H9 (cell line): ENCODE measurements at regions not wholly inside any gene's neighbourhood (a gene's known extent, or its start where the extent isn't known, plus 50 kb on each side); places are given as distances from the start of the nearest gene placed in this dataset.

Experiments used
- DNase-seq: peaks from one replicate; pipeline ENCODE4 v3.0.0-alpha.2; 2017
- H2AFZ ChIP-seq: one replicate; pipeline ENCODE4 v1.6.1; 2013; ENCODE audit warnings: mild to moderate bottlenecking, low read length, control low read depth, moderate library complexity
- H2AK5ac ChIP-seq: 2 replicates; pipeline ENCODE4 v1.6.1; 2013; ENCODE audit warnings: low read length, control low read depth, mixed read lengths; ENCODE audit not compliant: insufficient read length
- H2BK120ac ChIP-seq: one replicate; pipeline ENCODE4 v1.6.1; 2013; ENCODE audit warnings: low read depth, mild to moderate bottlenecking, low read length, control low read depth, inconsistent platforms; ENCODE audit not compliant: poor library complexity, severe bottlenecking
- H2BK12ac ChIP-seq: 2 replicates; pipeline ENCODE4 v1.6.1; 2013; ENCODE audit warnings: low read length, control low read depth, mixed read lengths, low read depth; ENCODE audit not compliant: insufficient read length
- H2BK15ac ChIP-seq: 2 replicates; pipeline ENCODE4 v1.6.1; 2013; ENCODE audit warnings: low read depth, low read length, control low read depth
- H2BK20ac ChIP-seq: one replicate; pipeline ENCODE4 v1.6.1; 2013; ENCODE audit warnings: low read depth, mild to moderate bottlenecking, low read length, control low read depth, inconsistent platforms; ENCODE audit not compliant: poor library complexity, severe bottlenecking
- H2BK5ac ChIP-seq: 2 replicates; pipeline ENCODE4 v1.6.1; 2013; ENCODE audit warnings: low read length, control low read depth, mixed read lengths; ENCODE audit not compliant: insufficient read length
- H3K14ac ChIP-seq: 2 replicates; pipeline ENCODE4 v1.6.1; 2013; ENCODE audit warnings: low read length, control low read depth; ENCODE audit not compliant: insufficient read depth
- H3K18ac ChIP-seq: 2 replicates; pipeline ENCODE4 v1.6.1; 2013; ENCODE audit warnings: low read depth, mild to moderate bottlenecking, mixed read lengths, low read length, control low read depth; ENCODE audit not compliant: insufficient read length
- H3K23ac ChIP-seq: 2 replicates; pipeline ENCODE4 v1.6.1; 2013; ENCODE audit warnings: low read length, control low read depth, mixed read lengths, low read depth; ENCODE audit not compliant: insufficient read length
- H3K23me2 ChIP-seq: 2 replicates; pipeline ENCODE4 v1.6.1; 2013; ENCODE audit warnings: low read depth, mild to moderate bottlenecking, mixed read lengths, low read length, control low read depth; ENCODE audit not compliant: insufficient read length, poor library complexity, severe bottlenecking
- H3K27ac ChIP-seq: 2 replicates; pipeline ENCODE4 v1.5.1; 2013; ENCODE audit warnings: low read length, control low read depth, mixed read lengths, low read depth; ENCODE audit not compliant: insufficient read length
- H3K27me3 ChIP-seq: 2 replicates; pipeline ENCODE4 v1.6.1; 2013; ENCODE audit warnings: low read length, control low read depth, inconsistent platforms; ENCODE audit not compliant: insufficient read depth
- H3K4ac ChIP-seq: 2 replicates; pipeline ENCODE4 v1.6.1; 2013; ENCODE audit warnings: low read depth, mild to moderate bottlenecking, control low read depth, inconsistent platforms, low read length, moderate library complexity
- H3K4me1 ChIP-seq: 2 replicates; pipeline ENCODE4 v1.6.1; 2013; ENCODE audit warnings: low read length, control low read depth, inconsistent platforms; ENCODE audit not compliant: insufficient read depth
- H3K4me2 ChIP-seq: 2 replicates; pipeline ENCODE4 v1.6.1; 2013; ENCODE audit warnings: low read length, control low read depth, mixed read lengths; ENCODE audit not compliant: insufficient read length, insufficient read depth
- H3K56ac ChIP-seq: 2 replicates; pipeline ENCODE4 v1.6.1; 2013; ENCODE audit warnings: low read depth, mild to moderate bottlenecking, mixed read lengths, low read length, control low read depth; ENCODE audit not compliant: insufficient read length
- H3K79me1 ChIP-seq: 2 replicates; pipeline ENCODE4 v1.6.1; 2013; ENCODE audit warnings: low read depth, mild to moderate bottlenecking, moderate library complexity, low read length, control low read depth, inconsistent platforms; ENCODE audit not compliant: insufficient read depth, poor library complexity, severe bottlenecking
- H3K79me2 ChIP-seq: 2 replicates; pipeline ENCODE4 v1.6.1; 2013; ENCODE audit warnings: low read length, control low read depth, inconsistent platforms; ENCODE audit not compliant: insufficient read depth
- H3K9ac ChIP-seq: 2 replicates; pipeline ENCODE4 v1.6.1; 2013; ENCODE audit warnings: low read length, control low read depth, mixed read lengths; ENCODE audit not compliant: insufficient read length; ENCODE audit errors: extremely low read depth
- H3K9me3 ChIP-seq: one replicate; pipeline ENCODE4 v1.6.1; 2013; ENCODE audit warnings: low read depth, low read length, inconsistent platforms; ENCODE audit not compliant: control insufficient read depth
- H3T11ph ChIP-seq: one replicate; pipeline ENCODE4 v1.6.1; 2013; ENCODE audit warnings: mild to moderate bottlenecking, low read length, control low read depth, inconsistent platforms
- H4K20me1 ChIP-seq: one replicate; pipeline ENCODE4 v1.6.1; 2013; ENCODE audit not compliant: control insufficient read depth, insufficient read length, insufficient read depth
- H4K5ac ChIP-seq: 2 replicates; pipeline ENCODE4 v1.6.1; 2013; ENCODE audit warnings: low read depth, mild to moderate bottlenecking, mixed read lengths, low read length, control low read depth; ENCODE audit not compliant: insufficient read length
- H4K8ac ChIP-seq: replicated peaks from 2 replicates; pipeline ENCODE4 v1.6.1; 2013; ENCODE audit warnings: low read length, control low read depth, mixed read lengths, low read depth; ENCODE audit not compliant: insufficient read length
- H4K91ac ChIP-seq: 2 replicates; pipeline ENCODE4 v1.6.1; 2013; ENCODE audit warnings: low read depth, mild to moderate bottlenecking, moderate library complexity, mixed read lengths, low read length, control low read depth; ENCODE audit not compliant: insufficient read length
- H3K27ac Mint-ChIP-seq, 3 experiments: 2 replicates in 2 of 3; 3 replicates in 1 of 3; pipeline ENCODE4 v1.8.0; 2020 to 2021; ENCODE audit warnings: mixed read lengths in 3 of 3, mild to moderate bottlenecking in 1 of 3, moderate library complexity in 1 of 3
- H3K27me3 Mint-ChIP-seq: 2 replicates; pipeline ENCODE4 v1.8.0; 2021; ENCODE audit warnings: low read depth, mild to moderate bottlenecking, moderate library complexity, mixed read lengths
- H3K36me3 Mint-ChIP-seq, 3 experiments: 2 replicates in 2 of 3; 3 replicates in 1 of 3; pipeline ENCODE4 v1.8.0; 2020 to 2021; ENCODE audit warnings: low read depth in 3 of 3, mixed read lengths in 3 of 3; ENCODE audit not compliant: insufficient read depth in 1 of 3
- H3K4me1 Mint-ChIP-seq, 2 experiments: 2 replicates each; pipeline ENCODE4 v1.8.0; 2020; ENCODE audit warnings: mixed read lengths in 2 of 2
- H3K4me3 Mint-ChIP-seq, 2 experiments: 2 replicates in 1 of 2; 3 replicates in 1 of 2; pipeline ENCODE4 v1.8.0; 2020 to 2021; ENCODE audit warnings: mild to moderate bottlenecking in 2 of 2, mixed read lengths in 2 of 2, moderate library complexity in 1 of 2
- H3K9me3 Mint-ChIP-seq, 2 experiments: 2 replicates in 1 of 2; 3 replicates in 1 of 2; pipeline ENCODE4 v1.8.0; 2020; ENCODE audit warnings: mild to moderate bottlenecking in 2 of 2, mixed read lengths in 2 of 2, moderate library complexity in 1 of 2
- CTCF ChIP-seq: fragments of 200-600 bp; sonication (generic); conservative IDR thresholded peaks from 3 replicates; pipeline ENCODE4 v1.8.0; 2021; ENCODE audit warnings: antibody characterized with exemption, mild to moderate bottlenecking
- WGBS: extraction: QIAGEN DNeasy Blood & Tissue Kit; methylation state at CpG from one replicate; pipeline ENCODE4 v1.1.7; 2013; ENCODE audit warnings: missing lambda C conversion rate, low lambda C conversion rate, mixed read lengths; ENCODE audit not compliant: insufficient read length; ENCODE audit errors: extremely low coverage; 5-methylcytosine and 5-hydroxymethylcytosine counted together

- H3K18ac ChIP-seq = no peak overlapping the region
- H3K4ac ChIP-seq = no peak overlapping the region
- no peak overlapping the region for H3T11ph ChIP-seq
- no peaks in the 10 kb centered on the region for H3K36me3 Mint-ChIP-seq
- H3K9ac ChIP-seq = no peak overlapping the region
- no peak overlapping the region for H3K56ac ChIP-seq
- no peak for TF ChIP-seq CTCF
- no peaks in the 10 kb centered on the region for H3K23me2 ChIP-seq
- no peaks in the 10 kb centered on the region for H4K20me1 ChIP-seq
- no peak overlapping the region for H2BK12ac ChIP-seq
- H3K9me3 Mint-ChIP-seq = no peaks in the 10 kb centered on the region
- no peak overlapping the region for H3K4me3 Mint-ChIP-seq
- no peak overlapping the region for H2BK120ac ChIP-seq
- no peaks in the 10 kb centered on the region; the same call in 1 of the 2 replicates for H3K27me3 Mint-ChIP-seq
- no peak overlapping the region for H3K23ac ChIP-seq
- H2BK5ac ChIP-seq = no peak overlapping the region
- no peak overlapping the region for H3K27ac ChIP-seq
- no peaks in the 10 kb centered on the region for H3K79me2 ChIP-seq
- no peaks in the 10 kb centered on the region for H3K27me3 ChIP-seq
- H4K91ac ChIP-seq = no peak overlapping the region
- no peak overlapping the region for H3K27ac Mint-ChIP-seq
- H3K9me3 ChIP-seq = no peaks in the 10 kb centered on the region
- H3K79me1 ChIP-seq = no peaks in the 10 kb centered on the region
- no peak for DNase-seq
- peaks cover 0 to 3% of the 10 kb centered on the region in 2 experiments; a peak in 1 of 4 replicates for H3K4me1 Mint-ChIP-seq
- no peak overlapping the region for H3K4me2 ChIP-seq
- no peaks in the 10 kb centered on the region for H3K4me1 ChIP-seq
- no peak overlapping the region for H4K8ac ChIP-seq
- WGBS = no CpG with 5 or more reads among the region's 11 CpGs
- no peak overlapping the region for H2AFZ ChIP-seq
- H2BK20ac ChIP-seq = no peak overlapping the region
- no peak overlapping the region for H2BK15ac ChIP-seq
- no peak overlapping the region for H2AK5ac ChIP-seq
- H4K5ac ChIP-seq = no peak overlapping the region
- H3K14ac ChIP-seq = no peak overlapping the region
These were observed 273.7 kb upstream of the UMPS start for GRCh38 chr3:124456506-124456905.
